ENCODE measurements at regions not wholly inside any gene's neighbourhood (a gene's known extent, or its start where the extent isn't known, plus 50 kb on each side); places are given as distances from the start of the nearest gene placed in this dataset.

- no peak for TF ChIP-seq CTCF (IDR thresholded peaks at IDR 0.05)
- no peak for TF ChIP-seq EZH2 (IDR thresholded peaks at IDR 0.05; ENCODE audit: borderline replicate concordance, insufficient read depth, low read depth, low read length, poor library complexity, severe bottlenecking)
Measured at GRCh38 chr2:65647249-65647842, 214.9 kb upstream of the SPRED2 start.

Data from B cell (primary cell).